WTC11 (cell line): ENCODE measurements at regions not wholly inside any gene's neighbourhood (a gene's known extent, or its start where the extent isn't known, plus 50 kb on each side); places are given as distances from the start of the nearest gene placed in this dataset.

Experiments
- ATAC-seq: fragments of 200-7000 bp; cut with Tn5 transposase; 2 replicates; pipeline ENCODE4 v1.10.0; 2021; ENCODE audit warnings: mild to moderate bottlenecking, moderate library complexity
- CTCF ChIA-PET: fragments of 300-600 bp; sonication (Branson Sonifier 250); formaldehyde crosslinking; loops from one replicate; lab custom pipeline; 2021; ENCODE audit warnings: antibody characterized with exemption; lab: Charles Lee
- POLR2A ChIA-PET: fragments of 350-600 bp; sonication (Branson Sonifier 250); formaldehyde crosslinking; loops from one replicate; lab custom pipeline; 2021; ENCODE audit warnings: antibody characterized with exemption; lab: Charles Lee
- DNase-seq: peaks from one replicate; pipeline ENCODE4 v3.0.0; 2021; ENCODE audit warnings: low spot score
- H3K27ac Mint-ChIP-seq: 2 replicates; pipeline ENCODE4 v1.8.0; 2021; ENCODE audit warnings: mixed read lengths
- H3K27me3 Mint-ChIP-seq: 2 replicates; pipeline ENCODE4 v1.8.0; 2021; ENCODE audit warnings: low read depth, mild to moderate bottlenecking, moderate library complexity, mixed read lengths
- H3K36me3 Mint-ChIP-seq: 2 replicates; pipeline ENCODE4 v1.8.0; 2021; ENCODE audit warnings: mixed read lengths
- H3K4me1 Mint-ChIP-seq: 2 replicates; pipeline ENCODE4 v1.8.0; 2022; ENCODE audit warnings: mixed read lengths
- H3K4me3 Mint-ChIP-seq: 2 replicates; pipeline ENCODE4 v1.8.0; 2021; ENCODE audit warnings: mild to moderate bottlenecking, moderate library complexity, mixed read lengths
- H3K9me3 Mint-ChIP-seq: 2 replicates; pipeline ENCODE4 v1.8.0; 2021; ENCODE audit warnings: mixed read lengths
- AFF4 ChIP-seq: sonication (generic); formaldehyde crosslinking; IDR thresholded peaks from 2 replicates; pipeline ENCODE4 v1.8.1; 2023; ENCODE audit warnings: mild to moderate bottlenecking, missing genetic modification reagents, borderline replicate concordance
- ATF1 ChIP-seq: sonication (generic); formaldehyde crosslinking; IDR thresholded peaks from 2 replicates; pipeline ENCODE4 v1.8.1; 2023; ENCODE audit warnings: mild to moderate bottlenecking, moderate library complexity, missing genetic modification reagents
- ATF3 ChIP-seq: sonication (generic); formaldehyde crosslinking; conservative IDR thresholded peaks from 2 replicates; pipeline ENCODE4 v1.8.1; 2022; ENCODE audit warnings: mild to moderate bottlenecking, missing genetic modification reagents
- CDX4 ChIP-seq: fragments of 250-450 bp; sonication (Bioruptor Pico); IDR thresholded peaks from 2 replicates; pipeline ENCODE4 v1.9.0; 2021; ENCODE audit warnings: moderate library complexity, mild to moderate bottlenecking, inconsistent platforms, borderline replicate concordance
- CREB1 ChIP-seq: sonication (generic); formaldehyde crosslinking; IDR thresholded peaks from 2 replicates; pipeline ENCODE4 v1.8.0; 2023; ENCODE audit warnings: mild to moderate bottlenecking, missing genetic modification reagents
- E2F5 ChIP-seq: sonication (generic); formaldehyde crosslinking; IDR thresholded peaks from 2 replicates; pipeline ENCODE4 v1.8.1; 2022; ENCODE audit warnings: mild to moderate bottlenecking, moderate library complexity, missing genetic modification reagents
- EMX1 ChIP-seq: fragments of 250-450 bp; sonication (Bioruptor Pico); IDR thresholded peaks from 2 replicates; pipeline ENCODE4 v1.8.0; 2021; ENCODE audit warnings: mild to moderate bottlenecking
- ESRRA ChIP-seq: sonication (generic); formaldehyde crosslinking; IDR thresholded peaks from 2 replicates; pipeline ENCODE4 v1.8.1; 2022; ENCODE audit warnings: mild to moderate bottlenecking, missing genetic modification reagents, borderline replicate concordance
- FOXP1 ChIP-seq: sonication (generic); formaldehyde crosslinking; IDR thresholded peaks from 2 replicates; pipeline ENCODE4 v1.8.0; 2022; ENCODE audit warnings: missing genetic modification reagents, mild to moderate bottlenecking, moderate library complexity, borderline replicate concordance
- FOXP4 ChIP-seq: sonication (generic); formaldehyde crosslinking; IDR thresholded peaks from 2 replicates; pipeline ENCODE4 v1.8.0; 2022; ENCODE audit warnings: mild to moderate bottlenecking, missing genetic modification reagents
- GRHL2 ChIP-seq: fragments of 250-450 bp; sonication (Bioruptor Pico); IDR thresholded peaks from 2 replicates; pipeline ENCODE4 v1.8.0; 2022; ENCODE audit warnings: mild to moderate bottlenecking, moderate library complexity; ENCODE audit not compliant: insufficient replicate concordance, severe bottlenecking
- GTF2I ChIP-seq: fragments of 250-450 bp; sonication (Bioruptor Pico); conservative IDR thresholded peaks from 2 replicates; pipeline ENCODE4 v1.4.0; 2021; ENCODE audit warnings: mild to moderate bottlenecking
- HMGA2 ChIP-seq: fragments of 250-450 bp; sonication (Bioruptor Pico); IDR thresholded peaks from 2 replicates; pipeline ENCODE4 v1.4.0; 2021; ENCODE audit warnings: mild to moderate bottlenecking, moderate library complexity
- JAZF1 ChIP-seq: fragments of 250-450 bp; sonication (Bioruptor Pico); IDR thresholded peaks from 2 replicates; pipeline ENCODE4 v1.9.0; 2021; ENCODE audit warnings: moderate library complexity, mild to moderate bottlenecking, inconsistent platforms
- MXD4 ChIP-seq: fragments of 250-450 bp; sonication (Bioruptor Pico); IDR thresholded peaks from 2 replicates; pipeline ENCODE4 v1.8.0; 2021; ENCODE audit warnings: mild to moderate bottlenecking, moderate library complexity, borderline replicate concordance
- NFATC4 ChIP-seq: fragments of 250-450 bp; sonication (Bioruptor Pico); IDR thresholded peaks from 2 replicates; pipeline ENCODE4 v1.9.0; 2021; ENCODE audit warnings: mild to moderate bottlenecking
- NFYB ChIP-seq: sonication (generic); formaldehyde crosslinking; conservative IDR thresholded peaks from 2 replicates; pipeline ENCODE4 v1.8.0; 2022; ENCODE audit warnings: low read depth, missing genetic modification reagents
- NR1H2 ChIP-seq: sonication (generic); formaldehyde crosslinking; IDR thresholded peaks from 2 replicates; pipeline ENCODE4 v1.9.0; 2021; ENCODE audit warnings: mild to moderate bottlenecking, moderate library complexity, missing genetic modification reagents
- NR3C1 ChIP-seq: sonication (generic); formaldehyde crosslinking; conservative IDR thresholded peaks from 2 replicates; pipeline ENCODE4 v1.8.1; 2023; ENCODE audit warnings: low read depth, mild to moderate bottlenecking, missing genetic modification reagents
- SMAD3 ChIP-seq: sonication (generic); formaldehyde crosslinking; IDR thresholded peaks from 2 replicates; pipeline ENCODE4 v1.8.0; 2022; ENCODE audit warnings: missing genetic modification reagents, mild to moderate bottlenecking, borderline replicate concordance
- USF1 ChIP-seq: sonication (generic); formaldehyde crosslinking; IDR thresholded peaks from 2 replicates; pipeline ENCODE4 v1.8.0; 2022; ENCODE audit warnings: mild to moderate bottlenecking, missing genetic modification reagents
- ZNF121 ChIP-seq: sonication (generic); formaldehyde crosslinking; IDR thresholded peaks from 2 replicates; pipeline ENCODE4 v1.8.0; 2023; ENCODE audit warnings: missing genetic modification reagents
- ZNF138 ChIP-seq: sonication (generic); formaldehyde crosslinking; conservative IDR thresholded peaks from 2 replicates; pipeline ENCODE4 v1.8.1; 2022; ENCODE audit warnings: mild to moderate bottlenecking, moderate library complexity, missing genetic modification reagents
- ZNF219 ChIP-seq: sonication (generic); formaldehyde crosslinking; IDR thresholded peaks from 2 replicates; pipeline ENCODE4 v1.8.0; 2023; ENCODE audit warnings: missing genetic modification reagents, mild to moderate bottlenecking, borderline replicate concordance

GRCh38 chr3:40689837-40690236, 165.1 kb downstream of the ZNF621 start:
- peaks cover 7% of the 10 kb centered on the region for H3K4me1 Mint-ChIP-seq
- ATAC-seq (no peak), DNase-seq (no peak)
- H3K4me3 Mint-ChIP-seq = no peak overlapping the region
- peaks cover 2% of the 10 kb centered on the region; the same call in 1 of the 2 replicates for H3K27me3 Mint-ChIP-seq
- CTCF ChIA-PET = interaction anchor here (1.1 to 1.3 kb wide), 2 partner anchors 109 to 362 kb away, joined by 3 read pairs; no protein-coding TSS in a partner anchor
- no peak overlapping the region for H3K27ac Mint-ChIP-seq
- POLR2A ChIA-PET = no interaction called here
- no peaks in the 10 kb centered on the region for H3K9me3 Mint-ChIP-seq
- no peaks in the 10 kb centered on the region for H3K36me3 Mint-ChIP-seq
- no peak for TF ChIP-seq EMX1
- no peak for TF ChIP-seq NR1H2 (CRISPR knock-in tag)
- TF ChIP-seq GTF2I (CRISPR knock-in tag) = no peak
- TF ChIP-seq NFATC4 = no peak
- no peak for TF ChIP-seq NR3C1 (CRISPR knock-in tag)
- no peak for TF ChIP-seq ZNF219 (CRISPR knock-in tag)
- no peak for TF ChIP-seq FOXP4
- no peak for TF ChIP-seq AFF4 (CRISPR knock-in tag)
- TF ChIP-seq CDX4 = no peak
- TF ChIP-seq JAZF1 (CRISPR knock-in tag) = no peak
- no peak for TF ChIP-seq NFYB (CRISPR knock-in tag)
- no peak for TF ChIP-seq FOXP1 (CRISPR knock-in tag)
- TF ChIP-seq CREB1 (CRISPR knock-in tag) = no peak
- no peak for TF ChIP-seq ESRRA
- TF ChIP-seq ZNF121 (CRISPR knock-in tag) = no peak
- TF ChIP-seq ATF3 = no peak

- CTCF ChIA-PET = interaction anchor here (1.1 to 1.3 kb wide), 2 partner anchors 110 to 363 kb away, joined by 3 read pairs; no protein-coding TSS in a partner anchor
- H3K4me3 Mint-ChIP-seq = no peak overlapping the region
- H3K36me3 Mint-ChIP-seq = no peaks in the 10 kb centered on the region
- no peak for TF ChIP-seq ZNF138
- no peak for TF ChIP-seq HMGA2 (CRISPR knock-in tag)
- TF ChIP-seq GRHL2 (CRISPR knock-in tag) = no peak
- no peak for TF ChIP-seq E2F5 (CRISPR knock-in tag)
- TF ChIP-seq USF1 (CRISPR knock-in tag) = no peak
- no peak for TF ChIP-seq SMAD3 (CRISPR knock-in tag)
- TF ChIP-seq AFF4 (CRISPR knock-in tag) = no peak
- TF ChIP-seq ATF1 (CRISPR knock-in tag) = no peak
- no peak for TF ChIP-seq MXD4 (CRISPR knock-in tag)
These were observed 166.1 kb downstream of the ZNF621 start for GRCh38 chr3:40690749-40691451.

More at GRCh38 chr3:40690749-40691451, 166.1 kb downstream of the ZNF621 start:
- no peak overlapping the region for H3K27ac Mint-ChIP-seq
- DNase-seq (no peak), ATAC-seq (no peak)
- H3K4me1 Mint-ChIP-seq = peaks cover 7% of the 10 kb centered on the region
- H3K27me3 Mint-ChIP-seq = peaks cover 2% of the 10 kb centered on the region; the same call in 1 of the 2 replicates
- POLR2A ChIA-PET = no interaction called here
- no peaks in the 10 kb centered on the region for H3K9me3 Mint-ChIP-seq
